ENCODE measurements at regions not wholly inside any gene's neighbourhood (a gene's known extent, or its start where the extent isn't known, plus 50 kb on each side); places are given as distances from the start of the nearest gene placed in this dataset.
"Not testable (repeated sequence)": the region's sequence is repeated elsewhere in the genome, so short reads cannot be mapped to it uniquely, and the experiment has no call there.

- not testable (repeated sequence) for DNase-seq
These were observed 1265.9 kb upstream of the PCDH10 start for GRCh38 chr4:131883181-131883580.

DNA sequence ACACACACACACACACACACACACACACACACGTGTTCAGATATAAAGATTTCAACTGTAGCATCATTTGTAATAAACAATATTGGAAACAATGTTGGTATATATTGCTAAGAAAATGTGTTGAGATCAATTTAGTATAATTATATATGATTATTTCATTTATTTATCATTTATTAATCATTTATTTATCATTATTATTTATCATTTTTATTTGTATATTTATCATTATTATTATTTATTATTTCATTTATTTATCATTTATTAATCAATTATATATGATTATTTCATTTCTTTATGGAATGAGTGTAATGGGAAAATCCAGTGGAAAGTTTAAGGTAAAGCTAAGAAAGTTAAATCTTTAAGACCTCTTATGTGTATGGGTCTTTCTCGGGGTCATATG, 1223.4 kb upstream of the PCDH10 start:
- DNase-seq = not testable (repeated sequence)

GRCh38 chr4:131967646-131968045, 1181.4 kb upstream of the PCDH10 start:
- not testable (repeated sequence) for DNase-seq

- no peak for DNase-seq
These were observed 1174.4 kb upstream of the PCDH10 start for GRCh38 chr4:131974730-131975129.

DNA sequence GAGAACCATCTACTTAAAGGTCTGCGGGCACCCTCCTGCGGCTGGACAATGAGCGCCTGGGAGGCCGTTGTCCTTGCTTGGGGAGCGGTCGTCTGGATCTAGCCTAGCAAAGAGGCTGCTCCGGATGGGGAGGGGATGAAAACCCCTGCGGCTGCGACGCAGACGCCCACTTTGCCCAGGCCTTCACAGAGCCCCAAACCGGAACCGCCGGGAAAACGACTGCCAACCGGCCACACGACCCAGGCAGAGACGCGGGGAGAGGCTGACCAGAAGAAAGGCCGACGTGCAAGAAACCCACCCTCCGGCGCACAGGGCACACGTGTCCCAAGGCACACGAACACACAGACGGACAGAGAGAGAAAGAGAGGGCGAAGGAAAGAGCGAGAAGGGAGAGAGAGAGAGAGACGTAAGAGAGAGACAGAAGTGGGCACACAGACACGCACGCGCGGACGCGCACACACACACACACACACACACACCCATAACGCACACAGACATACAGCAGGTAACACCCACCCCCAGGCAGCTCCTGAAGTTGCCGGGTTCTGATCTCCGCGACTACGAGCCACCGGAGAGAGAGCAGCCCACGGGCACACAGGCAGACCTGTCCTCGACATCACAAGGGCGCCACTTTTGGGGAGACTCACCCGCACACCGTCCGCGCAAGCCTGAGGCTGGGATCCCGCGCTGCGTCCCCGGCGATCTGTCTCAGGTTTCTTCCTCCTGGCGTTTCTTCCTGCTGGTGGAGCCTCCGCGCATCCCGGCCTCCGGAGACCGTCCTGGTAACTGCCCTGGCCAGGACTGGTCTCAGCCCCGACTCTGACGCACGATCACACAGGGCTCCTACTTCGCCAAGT, 1173.6 kb upstream of the PCDH10 start:
- not testable (repeated sequence) for DNase-seq

DNA sequence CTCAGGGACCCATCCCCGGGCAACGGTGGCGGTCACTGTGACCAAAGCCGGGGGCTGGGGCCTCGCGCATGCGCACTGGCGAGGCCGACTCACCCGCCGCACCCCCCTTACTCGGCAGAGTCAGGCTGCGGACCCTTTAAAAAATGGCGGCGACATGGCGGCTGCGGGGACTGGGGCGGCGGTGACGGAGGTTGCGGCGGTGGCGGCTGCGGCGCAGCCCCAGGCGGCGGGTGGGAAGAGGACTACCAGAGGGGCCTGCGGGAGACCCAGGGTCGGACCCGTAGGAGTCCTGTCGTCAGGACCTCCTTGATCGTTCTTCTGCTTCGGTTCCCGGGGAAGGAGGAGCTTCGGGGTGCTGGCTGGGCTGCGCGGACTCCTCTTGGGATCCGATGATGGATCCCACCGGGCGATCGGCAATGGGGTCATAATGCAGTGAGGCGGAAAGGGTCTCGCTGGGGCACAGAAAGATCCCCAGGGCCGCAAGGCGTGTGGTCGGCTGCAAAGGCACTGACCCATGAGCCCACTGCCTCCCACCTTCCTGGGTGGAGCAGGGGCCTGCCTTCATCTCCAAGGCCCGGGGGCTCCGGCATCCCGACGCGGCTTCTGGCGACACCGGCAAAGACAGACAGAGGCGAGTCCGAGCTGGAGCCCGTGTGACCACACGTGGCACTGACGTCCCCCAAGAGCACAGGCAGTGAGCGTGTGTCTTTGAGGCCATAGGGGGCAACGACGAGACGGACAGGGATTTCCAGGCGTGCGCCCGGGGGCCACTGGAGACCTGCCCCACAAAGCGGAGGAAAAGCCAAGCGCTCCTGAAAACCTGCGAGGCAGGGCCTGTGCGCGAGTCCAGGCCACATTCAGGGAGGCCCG, 1172.7 kb upstream of the PCDH10 start:
- DNase-seq = peak in 1 of 2 experiments; percentile 29

DNA sequence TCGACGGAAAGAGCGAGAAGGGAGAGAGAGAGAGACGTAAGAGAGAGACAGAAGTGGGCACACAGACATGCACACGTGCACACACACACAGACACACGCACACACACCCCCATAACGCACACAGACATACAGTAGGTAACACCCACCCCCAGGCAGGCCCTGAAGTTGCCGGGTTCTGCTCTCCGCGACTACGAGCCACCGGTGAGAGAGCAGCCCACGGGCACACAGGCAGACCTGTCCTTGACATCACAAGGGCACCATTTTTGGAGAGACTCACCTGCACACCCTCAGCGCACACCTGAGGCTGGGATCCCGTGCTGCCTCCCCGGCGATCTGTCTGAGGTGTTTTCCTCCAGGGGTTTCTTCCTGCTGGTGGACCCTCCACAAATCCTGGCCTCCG, 1171.0 kb upstream of the PCDH10 start:
- no peak for DNase-seq

- no peak for DNase-seq
These were observed 1159.5 kb upstream of the PCDH10 start for GRCh38 chr4:131989576-131989975.

DNA sequence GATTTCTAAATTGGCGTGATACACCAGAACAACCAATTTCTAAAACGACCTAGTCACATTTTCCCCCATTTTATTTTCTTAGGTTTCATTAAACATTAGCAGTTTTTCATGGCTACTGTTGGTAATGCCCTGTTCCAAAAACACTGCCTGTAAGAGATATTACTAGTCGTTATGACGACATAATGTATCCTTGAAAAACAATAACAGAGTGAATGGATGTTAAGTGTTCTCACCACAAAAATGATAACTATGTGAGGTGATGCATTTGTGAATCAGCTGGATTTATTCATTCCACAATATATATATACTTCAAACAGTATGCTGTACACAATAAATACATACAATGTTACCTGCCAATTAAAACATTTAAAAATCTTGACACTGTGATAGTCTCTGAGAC, 1147.6 kb upstream of the PCDH10 start:
- no peak for DNase-seq

GRCh38 chr4:132003593-132003992, 1145.5 kb upstream of the PCDH10 start:
- DNase-seq = no peak

DNA sequence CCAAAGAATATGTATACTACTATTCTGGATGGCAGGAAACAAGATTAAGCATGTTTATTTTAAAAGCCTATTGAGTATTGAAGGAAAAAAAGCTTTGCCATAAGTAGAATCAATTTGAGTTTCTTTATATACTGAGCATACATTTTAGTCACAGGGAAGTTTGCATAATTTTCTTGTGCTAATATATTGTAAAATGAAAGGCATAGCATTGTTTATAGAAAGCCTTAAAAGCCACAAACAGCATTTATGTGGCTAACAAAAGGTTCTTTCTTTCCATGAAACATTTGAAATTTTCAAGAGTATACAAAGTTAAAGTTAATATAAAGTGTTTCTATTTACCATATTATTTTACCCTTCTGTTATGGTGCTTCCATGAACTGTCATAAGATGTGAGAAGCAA, 1133.8 kb upstream of the PCDH10 start:
- no peak for DNase-seq

GRCh38 chr4:132016703-132017350, 1132.3 kb upstream of the PCDH10 start:
- DNase-seq = no peak

GRCh38 chr4:132026166-132026565, 1122.9 kb upstream of the PCDH10 start:
- no peak for DNase-seq

- no peak for DNase-seq
These were observed 1122.3 kb upstream of the PCDH10 start for GRCh38 chr4:132026816-132027215.

DNA sequence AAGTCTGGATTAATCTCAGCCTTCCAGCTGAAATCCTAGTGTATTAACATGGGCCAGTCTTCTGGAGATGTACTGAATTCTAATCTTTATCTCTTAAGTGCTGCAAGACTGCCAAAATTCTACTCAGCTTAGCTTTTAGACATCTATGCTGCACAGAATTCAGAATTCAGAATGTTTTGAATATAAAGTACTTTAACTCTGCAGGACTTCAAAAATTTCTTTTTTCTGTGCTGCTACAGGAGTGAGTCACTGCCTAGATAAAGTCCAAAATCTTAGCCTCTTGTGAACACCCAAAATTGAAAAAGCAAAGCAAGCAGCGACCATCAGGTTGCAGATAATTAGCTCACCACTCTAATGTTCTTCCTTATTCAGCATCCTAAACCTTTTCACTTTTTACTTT, 1092.6 kb upstream of the PCDH10 start:
- no peak for DNase-seq

GRCh38 chr4:132059227-132059626, 1089.9 kb upstream of the PCDH10 start:
- no peak for DNase-seq

DNA sequence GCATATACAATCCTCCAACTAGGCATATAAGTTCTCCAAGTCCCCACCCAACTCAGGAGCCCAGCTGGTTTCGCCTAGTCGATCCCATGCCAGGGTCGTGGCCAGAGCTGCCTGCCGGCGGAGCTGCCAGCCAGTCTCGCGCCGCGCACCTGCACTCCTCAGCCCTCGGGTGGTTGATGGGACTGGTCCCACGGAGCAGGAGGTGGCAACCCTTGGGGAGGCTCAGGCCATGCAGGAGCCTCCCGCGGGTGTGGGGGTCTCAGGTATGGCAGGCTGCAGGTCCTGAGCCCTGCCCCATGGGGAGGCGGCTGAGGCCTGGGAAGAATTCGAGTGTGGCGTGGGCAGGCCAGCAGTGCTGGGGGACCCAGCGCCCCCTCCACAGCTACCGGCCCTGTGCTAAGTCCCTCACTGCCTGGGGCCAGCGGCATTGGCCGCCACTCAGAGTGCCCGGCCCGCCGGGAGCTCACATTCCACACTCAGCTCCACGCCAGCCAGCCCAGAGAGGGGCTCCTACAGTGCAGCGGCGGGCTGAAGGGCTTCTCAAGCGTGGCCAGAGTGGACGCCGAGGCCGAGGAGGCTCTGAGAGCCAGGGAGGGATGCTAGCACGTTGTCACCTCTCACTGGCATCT, 1086.4 kb upstream of the PCDH10 start:
- DNase-seq = no peak

DNA sequence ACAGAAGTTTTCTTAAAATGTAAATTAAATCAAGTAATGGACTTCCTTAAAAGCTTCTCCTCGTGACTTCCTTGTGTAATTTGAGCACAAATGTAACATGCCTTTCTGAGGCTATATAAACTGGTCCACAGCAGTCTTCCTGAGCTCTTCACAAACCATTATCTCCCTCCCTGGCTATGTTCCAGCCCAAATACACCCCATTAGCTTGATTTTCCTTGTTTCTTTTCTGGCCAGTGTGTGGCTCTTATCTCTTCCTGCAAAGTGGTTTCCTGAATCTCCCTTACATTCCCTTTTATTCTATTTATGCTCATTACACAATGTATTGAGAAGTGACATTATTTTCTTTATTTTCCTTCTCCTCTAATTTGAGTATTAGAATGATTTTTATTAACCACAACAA, 1085.3 kb upstream of the PCDH10 start:
- no peak for DNase-seq

DNA sequence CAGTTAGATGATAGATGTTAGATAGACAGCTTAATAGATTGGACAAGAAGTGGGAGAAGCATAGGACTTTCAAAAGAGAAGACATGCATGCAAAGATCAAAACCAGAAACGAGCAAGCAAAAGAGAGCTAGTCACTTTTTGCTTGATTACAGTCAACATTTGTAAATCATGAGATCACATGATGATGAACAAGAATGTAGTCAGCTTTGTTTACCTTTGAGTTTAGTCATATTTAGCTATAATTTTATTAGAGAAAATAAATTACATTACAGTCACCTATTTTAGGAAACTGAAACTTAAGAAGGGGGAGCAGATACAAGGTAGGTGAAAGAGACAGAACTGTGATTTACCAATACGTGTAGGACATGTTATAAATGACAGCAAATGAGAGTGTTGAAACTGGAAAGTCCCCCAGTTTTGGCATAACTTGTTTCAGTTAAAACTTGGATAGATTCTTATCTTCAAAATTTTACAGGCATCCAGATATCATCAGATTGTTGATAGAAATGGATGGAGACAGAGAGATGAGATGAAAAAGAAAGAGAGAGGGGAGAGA, 1083.1 kb upstream of the PCDH10 start:
- DNase-seq = no peak

DNA sequence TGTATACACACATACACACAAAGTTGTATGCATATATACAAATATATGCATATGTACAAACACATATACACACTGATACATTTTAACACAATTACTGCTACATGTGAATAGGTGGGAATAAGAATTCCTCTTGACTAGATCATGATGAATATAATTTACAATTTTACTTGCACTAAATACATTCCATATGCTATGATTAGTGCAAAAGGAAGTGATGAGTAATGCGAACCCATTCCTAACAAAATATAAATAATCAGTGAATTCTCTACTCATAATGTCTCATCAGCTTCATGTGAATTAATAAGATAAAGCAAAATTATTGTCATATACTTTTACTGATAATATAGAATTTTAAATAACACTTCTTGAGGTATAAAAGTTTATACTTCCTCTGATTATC, 1077.3 kb upstream of the PCDH10 start:
- DNase-seq = no peak

DNA sequence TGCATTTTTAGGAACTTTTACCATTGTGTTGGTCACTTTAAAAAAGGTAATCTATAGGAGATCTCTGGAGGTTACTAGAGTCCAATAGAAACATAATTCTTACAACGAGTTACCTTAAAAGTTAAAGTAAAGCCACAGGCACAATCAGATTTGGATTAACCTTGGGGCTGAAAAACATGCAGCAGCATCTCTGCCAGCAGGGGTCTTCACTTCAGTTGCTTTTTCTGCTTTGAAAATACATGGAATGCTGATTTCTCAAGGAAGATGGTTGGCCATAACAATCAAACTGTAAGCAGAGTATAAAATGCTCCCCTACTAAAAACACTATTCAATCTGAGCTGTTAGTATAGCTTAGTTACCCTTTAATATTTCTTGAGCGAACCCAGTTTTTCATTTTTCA, 1072.3 kb upstream of the PCDH10 start:
- no peak for DNase-seq

- no peak for DNase-seq
These were observed 1064.0 kb upstream of the PCDH10 start for GRCh38 chr4:132085105-132085504.

DNA sequence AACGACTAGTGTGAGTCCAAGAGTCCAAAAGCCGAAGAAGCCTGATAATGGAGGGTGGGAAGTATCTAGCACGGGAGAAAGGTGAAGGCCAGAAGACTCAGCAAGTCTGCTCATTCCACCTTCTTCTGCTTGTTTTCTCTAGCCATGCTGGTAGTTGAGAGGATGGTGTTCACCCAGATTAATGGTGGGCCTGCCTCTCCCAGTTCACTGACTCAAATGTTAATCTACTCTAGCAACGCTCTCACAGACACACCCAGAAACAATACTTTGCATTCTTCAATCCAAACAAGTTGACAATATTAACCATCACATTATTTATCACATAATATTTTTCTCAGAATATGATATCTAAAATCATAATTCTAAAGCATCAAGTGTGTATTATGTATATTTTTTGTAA, 1055.1 kb upstream of the PCDH10 start:
- DNase-seq = no peak
